GM12878 (cell line): ENCODE measurements at regions not wholly inside any gene's neighbourhood (a gene's known extent, or its start where the extent isn't known, plus 50 kb on each side); places are given as distances from the start of the nearest gene placed in this dataset.

Experiments
- BHLHE40 ChIP-seq, 2 experiments: fragments of 450-650 bp in 1 of 2; IDR thresholded peaks; 2 replicates each; pipeline ENCODE4 v1.6.1; 2011 to 2017; ENCODE audit warnings: low read depth in 2 of 2, borderline replicate concordance in 1 of 2, improper control_type of control experiment in 1 of 2, low read length in 1 of 2, mild to moderate bottlenecking in 1 of 2
- HSF1 ChIP-seq: fragments of 150-350 bp; IDR thresholded peaks from 2 replicates; pipeline ENCODE4 v1.6.1; 2014; ENCODE audit warnings: mild to moderate bottlenecking, low read depth, low read length
- POLR2AphosphoS5 ChIP-seq: IDR thresholded peaks from 2 replicates; pipeline ENCODE4 v1.6.1; 2011; ENCODE audit warnings: mild to moderate bottlenecking, low read length, inconsistent platforms
- RFX5 ChIP-seq: IDR thresholded peaks from 2 replicates; pipeline ENCODE4 v1.6.1; 2011; ENCODE audit warnings: low read depth, low read length, improper control_type of control experiment
- ZBTB11 ChIP-seq: fragments of 450-650 bp; formaldehyde crosslinking; IDR thresholded peaks from 2 replicates; pipeline ENCODE4 v1.5.0; 2022; ENCODE audit warnings: mild to moderate bottlenecking, missing genetic modification characterization
- ZNF274 ChIP-seq: IDR thresholded peaks from one replicate; pipeline ENCODE4 v1.8.0; 2011; ENCODE audit not compliant: insufficient read length, insufficient read depth
- ZNF592 ChIP-seq: fragments of 450-650 bp; IDR thresholded peaks from 2 replicates; pipeline ENCODE4 v1.6.1; 2017; ENCODE audit warnings: mild to moderate bottlenecking, moderate library complexity

- TF ChIP-seq ZBTB11 (CRISPR knock-in tag) (no peak), POLR2AphosphoS5 (no peak), HSF1 (no peak), RFX5 (no peak), ZNF592 (no peak), BHLHE40 (IDR thresholded peaks at IDR 0.05; ENCODE audit: borderline replicate concordance in 1 of 2, low read depth in 2 of 2, low read length in 1 of 2) (no peak), ZNF274 (no peak)
Observed at GRCh38 chr6:156199182-156199581, 578.0 kb upstream of the ARID1B start (continued).
